Type B pancreatic cell (in vitro differentiated cells): ENCODE measurements at regions not wholly inside any gene's neighbourhood (a gene's known extent, or its start where the extent isn't known, plus 50 kb on each side); places are given as distances from the start of the nearest gene placed in this dataset.
"Not testable (repeated sequence)": the region's sequence is repeated elsewhere in the genome, so short reads cannot be mapped to it uniquely, and the experiment has no call there.

Experiments
- DNase-seq: peaks from one replicate; pipeline ENCODE4 v3.0.0; 2021; ENCODE audit warnings: mixed read lengths; ENCODE audit not compliant: unreplicated experiment; ENCODE audit errors: extremely low spot score
- H3K27ac Mint-ChIP-seq: 2 replicates; pipeline ENCODE4 v1.8.0; 2021; ENCODE audit warnings: mild to moderate bottlenecking, mixed read lengths
- H3K27me3 Mint-ChIP-seq: 2 replicates; pipeline ENCODE4 v1.8.0; 2021; ENCODE audit warnings: mixed read lengths
- H3K36me3 Mint-ChIP-seq: 2 replicates; pipeline ENCODE4 v1.8.0; 2021; ENCODE audit warnings: mixed read lengths
- H3K4me1 Mint-ChIP-seq: one replicate; pipeline ENCODE4 v1.8.0; 2021; ENCODE audit warnings: mixed read lengths; ENCODE audit not compliant: unreplicated experiment
- H3K4me3 Mint-ChIP-seq: 2 replicates; pipeline ENCODE4 v1.8.0; 2021; ENCODE audit warnings: mild to moderate bottlenecking, mixed read lengths
- H3K9me3 Mint-ChIP-seq: 2 replicates; pipeline ENCODE4 v1.8.0; 2021; ENCODE audit warnings: mixed read lengths
- TF ChIP-seq, protein P1 (sequence below): fragments of 200-600 bp; sonication (generic); conservative IDR thresholded peaks from 2 replicates; pipeline ENCODE4 v1.5.0; 2021; ENCODE audit warnings: antibody characterized with exemption, mild to moderate bottlenecking

DNA sequence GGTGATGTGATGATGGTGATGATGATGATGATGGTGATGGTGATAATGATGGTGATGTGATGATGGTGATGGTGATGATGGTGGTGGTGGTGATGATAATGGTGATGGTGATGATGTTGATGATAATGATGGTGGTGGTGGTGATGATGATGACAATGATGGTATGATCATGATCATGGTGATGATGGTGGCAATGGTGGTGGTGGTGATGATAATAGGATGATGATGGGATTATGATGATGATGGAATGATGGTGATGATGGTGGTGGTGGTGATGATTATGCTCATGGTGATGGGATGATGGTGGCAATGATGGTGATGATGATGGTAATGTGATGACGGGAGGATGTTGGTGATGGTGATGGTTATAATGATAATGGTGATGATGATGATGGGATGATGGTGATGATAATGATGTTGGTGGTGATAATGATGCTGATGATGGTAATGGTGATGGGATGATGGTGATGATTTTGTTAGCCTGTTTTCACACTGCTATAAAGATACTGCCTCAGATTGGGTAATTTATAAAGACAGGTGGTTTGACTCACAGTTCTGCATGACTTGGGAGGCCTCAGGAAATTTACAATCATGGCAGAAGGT lies 314.8 kb upstream of the SFSWAP start:
- Mint-ChIP-seq H3K27ac (no peak overlapping the region), H3K4me3 (no peak overlapping the region), H3K27me3 (peaks cover 7% of the 10 kb centered on the region), H3K36me3 (peaks cover 4% of the 10 kb centered on the region), H3K4me1 (no peaks in the 10 kb centered on the region), H3K9me3 (peaks cover 10% of the 10 kb centered on the region)
- DNase-seq: no peak
- TF ChIP-seq, protein P1, sequence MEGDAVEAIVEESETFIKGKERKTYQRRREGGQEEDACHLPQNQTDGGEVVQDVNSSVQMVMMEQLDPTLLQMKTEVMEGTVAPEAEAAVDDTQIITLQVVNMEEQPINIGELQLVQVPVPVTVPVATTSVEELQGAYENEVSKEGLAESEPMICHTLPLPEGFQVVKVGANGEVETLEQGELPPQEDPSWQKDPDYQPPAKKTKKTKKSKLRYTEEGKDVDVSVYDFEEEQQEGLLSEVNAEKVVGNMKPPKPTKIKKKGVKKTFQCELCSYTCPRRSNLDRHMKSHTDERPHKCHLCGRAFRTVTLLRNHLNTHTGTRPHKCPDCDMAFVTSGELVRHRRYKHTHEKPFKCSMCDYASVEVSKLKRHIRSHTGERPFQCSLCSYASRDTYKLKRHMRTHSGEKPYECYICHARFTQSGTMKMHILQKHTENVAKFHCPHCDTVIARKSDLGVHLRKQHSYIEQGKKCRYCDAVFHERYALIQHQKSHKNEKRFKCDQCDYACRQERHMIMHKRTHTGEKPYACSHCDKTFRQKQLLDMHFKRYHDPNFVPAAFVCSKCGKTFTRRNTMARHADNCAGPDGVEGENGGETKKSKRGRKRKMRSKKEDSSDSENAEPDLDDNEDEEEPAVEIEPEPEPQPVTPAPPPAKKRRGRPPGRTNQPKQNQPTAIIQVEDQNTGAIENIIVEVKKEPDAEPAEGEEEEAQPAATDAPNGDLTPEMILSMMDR: no peak

DNA sequence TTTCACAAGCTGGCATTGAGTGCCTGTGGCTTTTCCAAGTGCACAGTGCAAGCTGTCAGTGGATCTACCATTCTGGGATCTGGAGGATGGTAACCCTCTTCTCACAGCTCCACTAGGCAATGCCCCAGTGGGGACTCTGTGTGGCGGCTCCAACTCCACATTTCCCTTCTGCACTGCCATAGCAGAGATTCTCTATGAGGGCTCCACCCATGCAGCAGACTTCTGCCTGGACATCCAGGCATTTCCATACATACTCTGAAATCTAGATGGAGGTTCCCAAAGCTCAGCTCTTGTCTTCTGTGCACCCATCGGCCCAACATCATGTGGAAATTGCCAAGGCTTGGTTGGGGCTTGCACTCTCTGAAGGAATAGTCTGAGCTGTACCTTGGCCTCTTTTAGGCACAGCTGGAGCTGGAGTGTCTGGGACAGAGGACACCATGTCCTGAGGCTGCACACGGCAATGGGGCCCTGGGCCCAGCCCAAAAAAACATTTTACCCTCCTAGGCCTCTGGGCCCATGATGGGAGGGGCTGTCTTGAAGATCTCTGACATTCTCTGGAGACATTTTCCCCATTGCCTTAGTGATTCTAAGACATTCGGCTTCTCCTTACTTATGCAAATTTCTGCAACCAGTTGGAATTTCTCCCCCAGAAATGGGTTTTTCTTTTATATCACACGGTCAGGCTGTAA lies 313.3 kb upstream of the SFSWAP start:
- H3K27me3 Mint-ChIP-seq: peaks cover 11% of the 10 kb centered on the region
- no peak overlapping the region for H3K4me3 Mint-ChIP-seq
- no peak for DNase-seq
- peaks cover 10% of the 10 kb centered on the region for H3K9me3 Mint-ChIP-seq
- TF ChIP-seq, protein P1: no peak
- H3K36me3 Mint-ChIP-seq: peaks cover 4% of the 10 kb centered on the region
- H3K27ac Mint-ChIP-seq: no peak overlapping the region
- peaks cover 4% of the 10 kb centered on the region for H3K4me1 Mint-ChIP-seq

DNA sequence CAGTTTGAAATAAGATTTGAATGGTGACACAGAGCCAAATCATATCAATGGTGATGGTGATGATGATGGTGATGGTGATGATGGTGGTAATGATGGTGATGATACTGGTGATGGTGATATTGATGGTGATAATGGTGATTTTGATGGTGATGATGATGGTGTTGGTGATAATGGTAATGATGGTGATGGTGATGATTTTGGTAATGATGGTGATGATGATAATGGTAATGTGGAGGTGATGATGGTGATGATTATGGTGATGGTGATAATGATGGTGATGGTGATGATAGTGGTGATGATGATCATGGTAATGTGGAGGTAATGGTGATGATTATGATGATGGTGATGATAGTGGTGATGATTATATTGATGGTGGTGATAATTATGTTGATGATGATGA lies 311.9 kb upstream of the SFSWAP start:
- TF ChIP-seq, protein P1: no peak
- peaks cover 4% of the 10 kb centered on the region for H3K4me1 Mint-ChIP-seq
- no peak for DNase-seq
- H3K4me3 Mint-ChIP-seq: no peak overlapping the region
- H3K9me3 Mint-ChIP-seq: peaks cover 10% of the 10 kb centered on the region
- no peak overlapping the region for H3K27ac Mint-ChIP-seq
- H3K36me3 Mint-ChIP-seq: peaks cover 4% of the 10 kb centered on the region
- peaks cover 9% of the 10 kb centered on the region for H3K27me3 Mint-ChIP-seq

DNA sequence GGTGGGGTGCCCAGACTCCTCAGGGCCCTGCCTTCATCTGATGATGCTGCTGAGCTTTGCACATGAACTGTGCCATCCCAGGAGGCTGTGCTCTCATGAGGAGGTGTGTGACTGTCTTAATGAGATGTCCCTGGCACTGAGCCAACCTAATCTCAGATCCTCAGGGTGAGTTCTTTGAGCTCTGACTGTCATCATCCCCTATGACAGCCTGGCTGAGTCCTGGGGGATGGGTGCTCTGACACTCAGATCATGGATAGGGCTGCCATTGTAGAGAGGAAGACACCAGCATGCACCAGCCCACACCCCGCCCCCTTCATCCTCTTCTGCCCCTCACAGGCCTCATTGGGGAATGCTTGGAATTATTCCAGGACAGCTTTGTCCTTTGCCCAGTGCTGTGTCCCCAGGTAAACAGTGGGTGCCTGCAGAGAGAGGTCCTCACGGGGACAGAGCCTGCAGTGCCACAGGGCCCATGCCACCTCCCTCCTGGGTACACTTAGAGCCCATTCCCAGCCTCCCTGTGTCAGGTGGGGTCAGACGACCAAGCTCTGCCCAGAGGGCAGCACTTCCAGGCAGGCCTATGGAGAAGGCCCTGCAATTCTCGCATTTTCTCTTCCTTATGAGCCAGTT lies 310.1 kb upstream of the SFSWAP start:
- H3K4me1 Mint-ChIP-seq, H3K4me3 Mint-ChIP-seq, H3K27me3 Mint-ChIP-seq, H3K9me3 Mint-ChIP-seq, H3K36me3 Mint-ChIP-seq, H3K27ac Mint-ChIP-seq, DNase-seq: not testable (repeated sequence)

DNA sequence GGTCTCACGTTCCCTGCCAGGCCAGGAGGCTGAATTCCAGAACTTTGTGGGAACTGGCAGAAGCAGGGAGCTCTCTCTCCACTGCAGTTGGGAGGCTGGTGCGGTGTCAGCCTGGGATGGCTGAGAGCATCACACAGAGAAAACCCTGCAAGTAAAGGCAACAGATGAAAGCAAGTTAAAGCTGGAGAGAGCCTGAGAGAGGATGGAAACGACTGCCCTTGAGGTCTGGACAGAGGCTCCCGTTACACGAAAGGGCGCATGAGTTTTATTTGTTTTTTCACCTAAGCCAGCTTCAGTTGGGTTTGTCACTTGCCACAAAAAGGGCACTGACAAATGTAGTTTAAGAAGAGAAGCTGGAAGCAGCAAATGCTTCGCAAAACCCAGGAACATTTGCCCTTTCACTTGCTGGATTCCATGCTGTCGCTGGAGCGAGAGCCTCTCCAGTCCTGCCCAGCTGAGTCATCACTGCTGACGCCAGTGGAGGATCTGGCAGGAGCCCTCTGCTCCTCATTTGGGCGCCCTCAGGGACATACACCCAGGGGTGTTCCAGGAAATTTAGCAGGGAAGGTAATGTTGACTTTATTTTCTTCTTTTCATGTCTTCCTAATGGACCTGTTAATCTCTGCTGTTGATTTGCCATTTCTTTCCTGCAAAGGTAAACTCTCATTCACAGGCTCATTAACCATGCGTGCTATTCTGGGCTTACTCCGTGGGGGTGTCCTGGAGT lies 308.8 kb upstream of the SFSWAP start:
- not testable (repeated sequence) for DNase-seq, H3K4me3 Mint-ChIP-seq, H3K4me1 Mint-ChIP-seq, H3K27ac Mint-ChIP-seq, H3K36me3 Mint-ChIP-seq, H3K9me3 Mint-ChIP-seq
- H3K27me3 Mint-ChIP-seq: peaks cover 12% of the 10 kb centered on the region

DNA sequence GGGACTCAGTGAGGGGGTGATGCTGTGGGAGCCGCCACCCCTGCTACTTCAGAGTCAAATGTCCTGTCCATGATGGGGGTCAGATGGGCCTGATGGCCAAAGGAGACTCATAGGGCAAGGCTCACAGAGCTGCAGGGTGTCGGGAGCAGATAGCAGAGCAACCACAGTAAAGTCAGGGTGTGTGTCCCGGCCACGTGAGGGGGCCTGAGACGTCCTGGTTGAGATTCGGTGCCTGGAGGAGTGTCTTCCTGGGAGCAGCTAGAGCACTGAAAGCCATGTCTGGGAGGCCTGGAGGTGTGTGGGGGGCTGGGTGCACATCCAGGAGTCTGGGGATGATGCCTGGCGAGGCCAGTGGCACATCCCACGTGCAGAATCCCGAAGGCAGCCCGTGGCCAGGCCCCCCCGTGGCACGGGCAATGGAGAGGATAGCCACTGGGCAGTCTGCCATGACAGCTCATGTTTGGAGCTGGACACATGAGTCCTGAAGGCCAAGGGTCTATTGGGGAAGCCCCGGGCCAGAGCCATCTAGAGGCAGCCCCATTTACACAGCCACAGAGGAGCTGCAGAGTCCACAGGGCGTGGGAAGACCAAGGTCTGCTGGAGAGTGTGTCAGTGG lies 308.0 kb upstream of the SFSWAP start:
- Mint-ChIP-seq H3K27me3 (peaks cover 12% of the 10 kb centered on the region), H3K36me3 (peaks cover 4% of the 10 kb centered on the region), H3K4me1 (peaks cover 4% of the 10 kb centered on the region), H3K27ac (no peak overlapping the region), H3K4me3 (no peak overlapping the region), H3K9me3 (peaks cover 10% of the 10 kb centered on the region)
- no peak for DNase-seq
- TF ChIP-seq, protein P1: no peak
